ENCODE measurements at regions not wholly inside any gene's neighbourhood (a gene's known extent, or its start where the extent isn't known, plus 50 kb on each side); places are given as distances from the start of the nearest gene placed in this dataset.

DNA sequence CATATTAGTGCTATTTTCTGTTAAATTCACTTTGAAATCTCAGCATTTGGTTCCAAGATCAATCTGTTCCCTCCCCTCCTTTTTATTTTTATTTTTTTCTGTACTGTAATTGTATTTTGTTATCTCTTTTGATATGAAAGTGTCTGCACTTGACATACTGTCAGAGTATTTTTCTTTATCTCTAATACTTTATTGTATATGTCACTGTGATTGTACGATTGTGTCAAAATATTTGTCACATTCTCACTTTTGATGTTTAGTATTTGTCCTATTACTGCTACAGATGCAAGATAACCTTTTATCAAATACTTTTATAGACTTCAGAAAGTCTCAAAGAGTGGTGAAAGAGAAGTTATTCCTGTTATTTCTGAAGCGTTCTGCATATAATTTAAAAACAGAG is 323.5 kb downstream of the JRKL start:
- DNase-seq (no peak), ATAC-seq (ENCODE audit: low read depth) (no peak)
- H3K9ac ChIP-seq (ENCODE audit: low read length) = no peak overlapping the region
- TF ChIP-seq CTCF (IDR thresholded peaks at IDR 0.05) (no peak), EZH2 (IDR thresholded peaks at IDR 0.05; ENCODE audit: borderline replicate concordance, insufficient read depth, low read depth, low read length, poor library complexity, severe bottlenecking) (no peak)
- intact Hi-C loops (cut with micrococcal nuclease) = no loop called here
- no peak overlapping the region for H3K4me2 ChIP-seq (replicated peaks; ENCODE audit: low read depth, low read length, poor library complexity, severe bottlenecking)
- ChIA-PET CTCF (no interaction called here), POLR2A (no interaction called here)
- no peak overlapping the region for H3K27ac ChIP-seq (ENCODE audit: low read length in 2 of 2)
- Mint-ChIP-seq H3K4me1 (no peaks in the 10 kb centered on the region), H3K4me3 (no peak overlapping the region), H3K27me3 (no peaks in the 10 kb centered on the region), H3K27ac (no peak overlapping the region), H3K9me3 (ENCODE audit: insufficient read depth) (peaks cover 2% of the 10 kb centered on the region)
- no peaks in the 10 kb centered on the region for H3K79me2 ChIP-seq (ENCODE audit: control insufficient read depth, insufficient read depth, low read length)
- no peak overlapping the region for H3K4me3 ChIP-seq (ENCODE audit: control extremely low read depth in 1 of 5, extremely low read depth in 1 of 5, insufficient read depth in 1 of 5, low read depth in 2 of 5, low read length in 4 of 5)
- no peaks in the 10 kb centered on the region for H4K20me1 ChIP-seq (ENCODE audit: control insufficient read depth, insufficient read depth, low read length, poor library complexity, severe bottlenecking)
- no CpG with 5 or more reads among the region's 2 CpGs for WGBS (ENCODE audit: insufficient coverage)
- H3K4me1 ChIP-seq (ENCODE audit: control insufficient read depth in 2 of 2, insufficient read depth in 2 of 2, low read length in 2 of 2) = no peaks in the 10 kb centered on the region
- no peaks in the 10 kb centered on the region for H3K27me3 ChIP-seq (replicated peaks in 1 of 4; ENCODE audit: control extremely low read depth in 1 of 4, control insufficient read depth in 3 of 4, insufficient read depth in 4 of 4, low read length in 3 of 4)
- H3K9me3 ChIP-seq (ENCODE audit: control extremely low read depth in 1 of 3, control insufficient read depth in 2 of 3, insufficient read depth in 1 of 3, low read length in 2 of 3) = peaks cover 0 to 1% (median 0%) of the 10 kb centered on the region in 3 donors
- no peak overlapping the region for H2AFZ ChIP-seq (ENCODE audit: insufficient read depth, low read depth, low read length, poor library complexity, severe bottlenecking)
- no peaks in the 10 kb centered on the region for H3K36me3 ChIP-seq (replicated peaks in 1 of 2; ENCODE audit: control extremely low read depth in 1 of 2, control insufficient read depth in 1 of 2, extremely low read depth in 1 of 2, insufficient read depth in 2 of 2, low read length in 1 of 2)

DNA sequence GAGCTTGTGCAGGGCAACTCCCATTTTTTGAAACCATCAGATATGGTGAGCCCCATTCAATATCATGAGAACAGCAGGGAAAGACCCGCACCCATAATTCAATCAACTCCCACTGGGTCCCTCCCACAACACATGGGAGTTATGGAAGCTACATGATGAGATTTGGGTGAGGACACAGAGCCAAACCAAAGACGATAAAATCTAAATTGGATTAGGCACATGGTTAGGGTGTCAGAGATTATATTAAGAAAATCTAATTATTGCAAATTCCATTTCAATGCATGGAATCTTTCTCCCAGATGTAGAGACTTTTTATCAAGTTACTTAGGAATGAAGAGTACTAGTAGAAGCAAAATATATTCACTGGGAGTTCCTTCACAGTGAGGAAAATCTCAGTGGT is 324.9 kb downstream of the JRKL start:
- Histone ChIP-seq H3K36me3 (replicated peaks in 1 of 2; ENCODE audit: control extremely low read depth in 1 of 2, control insufficient read depth in 1 of 2, extremely low read depth in 1 of 2, insufficient read depth in 2 of 2, low read length in 1 of 2) (no peaks in the 10 kb centered on the region), H3K4me1 (ENCODE audit: control insufficient read depth in 2 of 2, insufficient read depth in 2 of 2, low read length in 2 of 2) (no peaks in the 10 kb centered on the region), H3K9ac (ENCODE audit: low read length) (no peak overlapping the region), H3K4me2 (replicated peaks; ENCODE audit: low read depth, low read length, poor library complexity, severe bottlenecking) (no peak overlapping the region), H4K20me1 (ENCODE audit: control insufficient read depth, insufficient read depth, low read length, poor library complexity, severe bottlenecking) (no peaks in the 10 kb centered on the region), H2AFZ (ENCODE audit: insufficient read depth, low read depth, low read length, poor library complexity, severe bottlenecking) (no peak overlapping the region), H3K9me3 (ENCODE audit: control extremely low read depth in 1 of 3, control insufficient read depth in 2 of 3, insufficient read depth in 1 of 3, low read length in 2 of 3) (peaks cover 0 to 1% (median 0%) of the 10 kb centered on the region in 3 donors), H3K4me3 (ENCODE audit: control extremely low read depth in 1 of 5, extremely low read depth in 1 of 5, insufficient read depth in 1 of 5, low read depth in 2 of 5, low read length in 4 of 5) (no peak overlapping the region), H3K79me2 (ENCODE audit: control insufficient read depth, insufficient read depth, low read length) (no peaks in the 10 kb centered on the region), H3K27me3 (replicated peaks in 1 of 4; ENCODE audit: control extremely low read depth in 1 of 4, control insufficient read depth in 3 of 4, insufficient read depth in 4 of 4, low read length in 3 of 4) (no peaks in the 10 kb centered on the region), H3K27ac (ENCODE audit: low read length in 2 of 2) (no peak overlapping the region)
- intact Hi-C loops (cut with micrococcal nuclease) = no loop called here
- TF ChIP-seq CTCF (IDR thresholded peaks at IDR 0.05) = no peak
- no peak for TF ChIP-seq EZH2 (IDR thresholded peaks at IDR 0.05; ENCODE audit: borderline replicate concordance, insufficient read depth, low read depth, low read length, poor library complexity, severe bottlenecking)
- ChIA-PET POLR2A (no interaction called here), CTCF (no interaction called here)
- peaks cover 2% of the 10 kb centered on the region for H3K9me3 Mint-ChIP-seq (ENCODE audit: insufficient read depth)
- no peak overlapping the region for H3K27ac Mint-ChIP-seq
- no peaks in the 10 kb centered on the region for H3K4me1 Mint-ChIP-seq
- H3K27me3 Mint-ChIP-seq = no peaks in the 10 kb centered on the region
- no peak overlapping the region for H3K4me3 Mint-ChIP-seq
- no peak for ATAC-seq (ENCODE audit: low read depth)
- no peak for DNase-seq
- no CpG with 5 or more reads among the region's 2 CpGs for WGBS (ENCODE audit: insufficient coverage)
